ENCODE measurements at regions not wholly inside any gene's neighbourhood (a gene's known extent, or its start where the extent isn't known, plus 50 kb on each side); places are given as distances from the start of the nearest gene placed in this dataset.
A peak's percentile ranks its signal among the peaks of the same experiment; 100 is the strongest.

- H2AFZ ChIP-seq (replicated peaks), result peak overlapping the region; percentile 65
- H3K4me3 ChIP-seq, result no peak overlapping the region
- peak; percentile 80 for DNase-seq (ENCODE audit: low spot score)
Observed at GRCh38 chr22:45101515-45102227, 62.1 kb upstream of the NUP50 start.

GRCh38 chr22:45102896-45103420 lies 60.8 kb upstream of the NUP50 start:
- no peaks in the 10 kb centered on the region for H3K9me3 Mint-ChIP-seq
- H3F3A ChIP-seq (ENCODE audit: low read depth), result no peaks in the 10 kb centered on the region
- peaks cover 5% of the 10 kb centered on the region for H3K27me3 ChIP-seq
- H3K4me3 ChIP-seq, result no peak overlapping the region
- H3K27me3 Mint-ChIP-seq (ENCODE audit: insufficient read depth, low read depth), result peaks cover 13% of the 10 kb centered on the region
- TF ChIP-seq EZH2phosphoT487 (IDR thresholded peaks at IDR 0.05), result no peak
- TF ChIP-seq, protein P1, sequence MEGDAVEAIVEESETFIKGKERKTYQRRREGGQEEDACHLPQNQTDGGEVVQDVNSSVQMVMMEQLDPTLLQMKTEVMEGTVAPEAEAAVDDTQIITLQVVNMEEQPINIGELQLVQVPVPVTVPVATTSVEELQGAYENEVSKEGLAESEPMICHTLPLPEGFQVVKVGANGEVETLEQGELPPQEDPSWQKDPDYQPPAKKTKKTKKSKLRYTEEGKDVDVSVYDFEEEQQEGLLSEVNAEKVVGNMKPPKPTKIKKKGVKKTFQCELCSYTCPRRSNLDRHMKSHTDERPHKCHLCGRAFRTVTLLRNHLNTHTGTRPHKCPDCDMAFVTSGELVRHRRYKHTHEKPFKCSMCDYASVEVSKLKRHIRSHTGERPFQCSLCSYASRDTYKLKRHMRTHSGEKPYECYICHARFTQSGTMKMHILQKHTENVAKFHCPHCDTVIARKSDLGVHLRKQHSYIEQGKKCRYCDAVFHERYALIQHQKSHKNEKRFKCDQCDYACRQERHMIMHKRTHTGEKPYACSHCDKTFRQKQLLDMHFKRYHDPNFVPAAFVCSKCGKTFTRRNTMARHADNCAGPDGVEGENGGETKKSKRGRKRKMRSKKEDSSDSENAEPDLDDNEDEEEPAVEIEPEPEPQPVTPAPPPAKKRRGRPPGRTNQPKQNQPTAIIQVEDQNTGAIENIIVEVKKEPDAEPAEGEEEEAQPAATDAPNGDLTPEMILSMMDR (IDR thresholded peaks at IDR 0.05), result no peak
- no peak for TF ChIP-seq EZH2 (IDR thresholded peaks at IDR 0.05)
- H3K27ac ChIP-seq, result no peak overlapping the region
- no peaks in the 10 kb centered on the region for H4K20me1 ChIP-seq (ENCODE audit: low read depth)
- H3K4me2 ChIP-seq, result no peak overlapping the region
- H3K9ac ChIP-seq, result no peak overlapping the region
- H3K4me3 Mint-ChIP-seq, result no peak overlapping the region
- H2AFZ ChIP-seq (replicated peaks), result no peak overlapping the region
- no peaks in the 10 kb centered on the region for H3K36me3 Mint-ChIP-seq
- no peaks in the 10 kb centered on the region for H3K9me3 ChIP-seq (ENCODE audit: low read depth)
- DNase-seq (ENCODE audit: low spot score), result no peak
- no peaks in the 10 kb centered on the region for H3K4me1 ChIP-seq
- no peak overlapping the region for H3K27ac Mint-ChIP-seq
- H3K79me2 ChIP-seq (ENCODE audit: low read depth), result no peaks in the 10 kb centered on the region
- no peaks in the 10 kb centered on the region for H3K36me3 ChIP-seq
- peaks cover 3% of the 10 kb centered on the region for H3K4me1 Mint-ChIP-seq

More at GRCh38 chr22:45101515-45102227, 62.1 kb upstream of the NUP50 start:
- H3K4me1 ChIP-seq, result no peaks in the 10 kb centered on the region
- no peaks in the 10 kb centered on the region for H3K79me2 ChIP-seq (ENCODE audit: low read depth)
- Mint-ChIP-seq H3K4me3 (no peak overlapping the region), H3K27me3 (ENCODE audit: insufficient read depth, low read depth) (peaks cover 10% of the 10 kb centered on the region), H3K4me1 (peaks cover 3% of the 10 kb centered on the region), H3K27ac (no peak overlapping the region), H3K36me3 (no peaks in the 10 kb centered on the region), H3K9me3 (no peaks in the 10 kb centered on the region)
- no peak overlapping the region for H3K9ac ChIP-seq
- H3K4me2 ChIP-seq, result no peak overlapping the region
- H3K27me3 ChIP-seq, result peaks cover 5% of the 10 kb centered on the region
- no peaks in the 10 kb centered on the region for H3K36me3 ChIP-seq
- TF ChIP-seq, protein P1 (IDR thresholded peaks at IDR 0.05), result peak; percentile 59
- TF ChIP-seq EZH2 (IDR thresholded peaks at IDR 0.05) (no peak), EZH2phosphoT487 (IDR thresholded peaks at IDR 0.05) (no peak)
- no peaks in the 10 kb centered on the region for H3F3A ChIP-seq (ENCODE audit: low read depth)
- no peaks in the 10 kb centered on the region for H4K20me1 ChIP-seq (ENCODE audit: low read depth)
- no peak overlapping the region for H3K27ac ChIP-seq
- no peaks in the 10 kb centered on the region for H3K9me3 ChIP-seq (ENCODE audit: low read depth)

- Histone ChIP-seq H3K27ac (no peak overlapping the region), H3F3A (ENCODE audit: low read depth) (no peaks in the 10 kb centered on the region), H3K36me3 (no peaks in the 10 kb centered on the region), H3K9ac (no peak overlapping the region), H3K27me3 (peaks cover 5% of the 10 kb centered on the region), H3K4me1 (no peaks in the 10 kb centered on the region), H4K20me1 (ENCODE audit: low read depth) (no peaks in the 10 kb centered on the region), H3K4me3 (no peak overlapping the region), H3K79me2 (ENCODE audit: low read depth) (no peaks in the 10 kb centered on the region), H3K9me3 (ENCODE audit: low read depth) (no peaks in the 10 kb centered on the region), H3K4me2 (no peak overlapping the region), H2AFZ (replicated peaks) (no peak overlapping the region)
- Mint-ChIP-seq H3K36me3 (no peaks in the 10 kb centered on the region), H3K27me3 (ENCODE audit: insufficient read depth, low read depth) (peaks cover 13% of the 10 kb centered on the region), H3K27ac (no peak overlapping the region), H3K9me3 (peaks cover 2% of the 10 kb centered on the region), H3K4me1 (peaks cover 3% of the 10 kb centered on the region), H3K4me3 (no peak overlapping the region)
- TF ChIP-seq EZH2 (IDR thresholded peaks at IDR 0.05), result no peak
- TF ChIP-seq, protein P1 (IDR thresholded peaks at IDR 0.05), result peak; percentile 25
- peak; percentile 38 for DNase-seq (ENCODE audit: low spot score)
Observed at GRCh38 chr22:45103756-45104155, 60.0 kb upstream of the NUP50 start.
